Heart left ventricle (tissue), 13 donors: ENCODE measurements at regions not wholly inside any gene's neighbourhood (a gene's known extent, or its start where the extent isn't known, plus 50 kb on each side); places are given as distances from the start of the nearest gene placed in this dataset.

ENCODE experiments used
- POLR2A ChIP-seq, 2 donors: fragments of 450-650 bp; IDR thresholded peaks; one replicate each; pipeline ENCODE4 v1.6.1; 2017; ENCODE audit warnings: antibody characterized with exemption in 2 of 2, mild to moderate bottlenecking in 2 of 2, moderate library complexity in 2 of 2
- TF ChIP-seq, protein P1 (sequence below), 12 donors: fragments of 200-600 bp; sonication (generic) in 4 of 12; IDR thresholded peaks; one replicate each; pipeline versions ENCODE4 v1.5.0 to v1.8.0; 2018 to 2022; ENCODE audit warnings: antibody characterized with exemption in 12 of 12, mild to moderate bottlenecking in 5 of 12
- donor health status: ischemic (EF 13 %, LVEDD 7.1; RV severe dilation, severe dysfunction).
- donor health status: DM: no; HTN: yes; CAD: no.
- donor health status: DM: no; HTN: no; CAD: no.
- donor health status: ischemic (EF 25% LVEDD 6.9; RV normal size, moderate dysfunction).
- donor health status: ischemic (EF 25% LVEDD 5.7; RV mildly dilated, moderate dysfunction).
- donor health status: ischemic (EF 35%, LVEDD 5.7; RV mildly dilated, moderate dysfunction).
- donor health status: nonischemic (EF 11% LVEDD 7.7; RV severe dilation, severe dysfunction).
- donor health status: DM: yes; HTN: yes; CAD: no.
- donor health status: PGD.
- donor health status: ischemic (EF 29% LVEDD 5.4; RV normal size, mild dysfunction).
- donor health status: nonischemic (EF 23%, LVEDD 6.1; RV moderate dilation, normal function).

DNA sequence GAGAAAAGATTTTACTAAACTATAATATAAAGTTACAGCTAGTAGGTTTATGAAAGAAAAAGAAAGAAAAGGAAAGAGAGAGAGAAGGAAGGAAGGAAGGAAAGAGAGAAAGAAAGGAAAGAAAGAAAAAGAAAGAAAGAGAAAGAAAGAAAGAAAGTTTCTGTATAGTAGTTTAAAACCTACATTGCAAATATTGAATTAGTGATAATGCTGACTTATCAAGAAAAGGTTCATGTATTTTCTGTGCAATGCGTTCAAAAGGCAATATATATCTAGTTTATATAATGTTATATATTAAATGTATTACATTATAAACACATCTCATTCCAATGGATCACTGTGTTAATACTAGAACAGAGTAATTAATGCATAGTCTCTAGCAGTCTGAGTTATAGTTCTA is 648.4 kb downstream of the ZBBX start:
- TF ChIP-seq, protein P1, sequence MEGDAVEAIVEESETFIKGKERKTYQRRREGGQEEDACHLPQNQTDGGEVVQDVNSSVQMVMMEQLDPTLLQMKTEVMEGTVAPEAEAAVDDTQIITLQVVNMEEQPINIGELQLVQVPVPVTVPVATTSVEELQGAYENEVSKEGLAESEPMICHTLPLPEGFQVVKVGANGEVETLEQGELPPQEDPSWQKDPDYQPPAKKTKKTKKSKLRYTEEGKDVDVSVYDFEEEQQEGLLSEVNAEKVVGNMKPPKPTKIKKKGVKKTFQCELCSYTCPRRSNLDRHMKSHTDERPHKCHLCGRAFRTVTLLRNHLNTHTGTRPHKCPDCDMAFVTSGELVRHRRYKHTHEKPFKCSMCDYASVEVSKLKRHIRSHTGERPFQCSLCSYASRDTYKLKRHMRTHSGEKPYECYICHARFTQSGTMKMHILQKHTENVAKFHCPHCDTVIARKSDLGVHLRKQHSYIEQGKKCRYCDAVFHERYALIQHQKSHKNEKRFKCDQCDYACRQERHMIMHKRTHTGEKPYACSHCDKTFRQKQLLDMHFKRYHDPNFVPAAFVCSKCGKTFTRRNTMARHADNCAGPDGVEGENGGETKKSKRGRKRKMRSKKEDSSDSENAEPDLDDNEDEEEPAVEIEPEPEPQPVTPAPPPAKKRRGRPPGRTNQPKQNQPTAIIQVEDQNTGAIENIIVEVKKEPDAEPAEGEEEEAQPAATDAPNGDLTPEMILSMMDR (IDR thresholded peaks at IDR 0.05): no peak
- TF ChIP-seq POLR2A (IDR thresholded peaks at IDR 0.05): no peak
